GM20000 (cell line): ENCODE measurements at regions not wholly inside any gene's neighbourhood (a gene's known extent, or its start where the extent isn't known, plus 50 kb on each side); places are given as distances from the start of the nearest gene placed in this dataset.
"Not testable (repeated sequence)": the region's sequence is repeated elsewhere in the genome, so short reads cannot be mapped to it uniquely, and the experiment has no call there.

Source experiments
- DNase-seq: peaks from one replicate; pipeline ENCODE4 v3.0.0; 2012; ENCODE audit warnings: low spot score
- TF ChIP-seq, protein P1 (sequence below): IDR thresholded peaks from 2 replicates; pipeline ENCODE4 v1.5.1; 2012; ENCODE audit warnings: mild to moderate bottlenecking, control low read depth; ENCODE audit errors: extremely low read depth, missing control alignments

DNA sequence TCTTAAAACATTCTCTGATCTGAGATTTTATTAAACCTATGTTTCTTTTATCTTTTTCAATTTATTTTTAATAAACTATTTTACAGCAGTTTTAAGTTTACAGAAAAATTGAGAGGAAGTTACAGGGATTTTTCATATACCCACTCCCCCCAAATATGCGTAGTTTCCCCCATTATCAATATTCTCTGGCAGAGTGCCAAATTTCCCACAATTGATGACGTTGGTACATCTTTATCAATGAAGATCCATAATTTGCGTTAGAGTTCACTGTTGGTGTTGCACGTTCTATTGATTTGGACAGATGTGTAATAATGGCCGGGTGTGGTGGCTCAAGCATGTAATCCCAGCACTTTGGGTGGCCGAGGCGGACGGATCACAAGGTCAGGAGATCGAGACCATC lies 1063.0 kb upstream of the ATXN8OS start:
- no peak for DNase-seq

GRCh38 chr13:69040898-69041297 lies 1066.7 kb upstream of the ATXN8OS start:
- no peak for DNase-seq
- TF ChIP-seq, protein P1, sequence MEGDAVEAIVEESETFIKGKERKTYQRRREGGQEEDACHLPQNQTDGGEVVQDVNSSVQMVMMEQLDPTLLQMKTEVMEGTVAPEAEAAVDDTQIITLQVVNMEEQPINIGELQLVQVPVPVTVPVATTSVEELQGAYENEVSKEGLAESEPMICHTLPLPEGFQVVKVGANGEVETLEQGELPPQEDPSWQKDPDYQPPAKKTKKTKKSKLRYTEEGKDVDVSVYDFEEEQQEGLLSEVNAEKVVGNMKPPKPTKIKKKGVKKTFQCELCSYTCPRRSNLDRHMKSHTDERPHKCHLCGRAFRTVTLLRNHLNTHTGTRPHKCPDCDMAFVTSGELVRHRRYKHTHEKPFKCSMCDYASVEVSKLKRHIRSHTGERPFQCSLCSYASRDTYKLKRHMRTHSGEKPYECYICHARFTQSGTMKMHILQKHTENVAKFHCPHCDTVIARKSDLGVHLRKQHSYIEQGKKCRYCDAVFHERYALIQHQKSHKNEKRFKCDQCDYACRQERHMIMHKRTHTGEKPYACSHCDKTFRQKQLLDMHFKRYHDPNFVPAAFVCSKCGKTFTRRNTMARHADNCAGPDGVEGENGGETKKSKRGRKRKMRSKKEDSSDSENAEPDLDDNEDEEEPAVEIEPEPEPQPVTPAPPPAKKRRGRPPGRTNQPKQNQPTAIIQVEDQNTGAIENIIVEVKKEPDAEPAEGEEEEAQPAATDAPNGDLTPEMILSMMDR = no peak

More for the DNA sequence above, 1063.0 kb upstream of the ATXN8OS start:
- TF ChIP-seq, protein P1 = no peak

GRCh38 chr13:69035771-69036170 lies 1071.9 kb upstream of the ATXN8OS start:
- DNase-seq = no peak
- TF ChIP-seq, protein P1 = no peak

- TF ChIP-seq, protein P1 = no peak
- no peak for DNase-seq
Measured at GRCh38 chr13:69028936-69029335, 1078.7 kb upstream of the ATXN8OS start.

DNA sequence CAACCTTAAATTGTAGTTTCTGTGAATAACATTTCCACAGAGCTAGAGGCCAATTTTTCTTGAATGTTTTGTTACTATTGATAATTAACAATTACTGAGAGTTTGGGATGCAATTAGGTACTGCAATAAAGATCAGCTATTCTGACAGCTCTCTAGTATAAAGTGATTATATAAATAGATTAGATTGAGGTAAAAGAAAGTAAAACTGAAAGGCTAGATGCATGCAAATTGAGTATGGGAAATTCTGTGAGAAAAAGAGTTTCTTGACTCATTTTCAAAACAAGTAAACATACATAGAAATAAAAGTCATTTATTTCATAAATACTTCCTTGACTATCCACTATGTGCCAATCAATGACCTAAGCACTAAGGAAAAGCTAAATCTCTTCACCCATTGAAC lies 1087.5 kb upstream of the ATXN8OS start:
- TF ChIP-seq, protein P1 = no peak
- no peak for DNase-seq

DNA sequence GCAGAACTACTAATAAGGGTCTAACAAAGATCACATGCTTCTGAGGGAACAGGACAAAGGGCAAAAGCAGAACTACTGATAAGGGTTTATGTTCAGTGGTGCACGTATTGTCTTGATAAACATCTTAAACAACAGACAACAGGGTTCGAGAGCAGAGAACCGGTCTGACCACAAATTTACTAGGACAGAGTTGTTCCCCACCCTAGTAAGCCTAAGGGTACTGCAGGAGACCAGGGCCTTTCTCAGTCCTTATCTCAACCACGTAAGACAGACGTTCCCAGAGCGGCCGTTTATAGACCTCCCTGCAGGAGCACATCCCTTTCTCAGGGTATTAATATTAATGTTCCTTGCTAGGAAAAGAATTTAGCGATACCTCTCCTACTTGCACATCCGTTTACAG lies 1089.5 kb upstream of the ATXN8OS start:
- DNase-seq = not testable (repeated sequence)

DNA sequence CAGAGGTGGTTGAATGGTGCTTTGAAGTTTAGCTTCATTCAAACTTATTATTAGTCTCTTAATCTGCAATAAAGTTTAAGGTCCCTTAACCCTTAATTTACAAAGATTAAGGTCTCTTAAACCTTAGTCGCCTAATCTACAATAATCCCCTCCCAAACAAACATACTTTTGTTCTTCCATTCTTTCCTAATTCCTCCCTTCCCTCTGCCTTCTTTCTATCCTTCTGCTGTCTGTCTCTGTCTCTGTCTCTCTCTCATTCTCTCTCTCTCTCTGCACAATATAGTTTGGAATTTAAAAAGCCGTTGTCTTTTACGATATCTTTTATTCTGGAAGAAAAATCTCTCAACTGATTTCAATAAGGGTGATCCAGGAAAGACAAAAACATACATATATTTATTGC lies 1096.8 kb upstream of the ATXN8OS start:
- TF ChIP-seq, protein P1 = no peak
- DNase-seq = no peak

DNA sequence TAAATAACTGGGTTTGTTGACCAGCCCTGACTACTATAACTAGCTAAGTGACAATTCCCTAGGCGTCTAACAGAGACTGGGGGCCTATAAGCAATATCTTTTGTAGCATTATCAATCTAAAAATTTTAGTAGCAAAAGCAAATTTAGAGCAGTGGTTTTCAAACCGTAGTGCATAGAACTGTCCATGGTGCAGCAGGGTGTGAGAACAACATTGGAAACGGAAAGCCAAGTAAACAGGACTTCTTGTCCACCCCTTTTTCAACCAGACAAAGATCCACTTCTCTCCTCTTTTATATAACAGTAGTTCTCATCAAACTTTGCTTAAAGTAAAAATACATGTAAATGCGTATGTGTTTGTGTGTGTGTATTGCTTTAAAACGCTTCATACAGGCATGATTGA lies 1099.1 kb upstream of the ATXN8OS start:
- no peak for DNase-seq
- TF ChIP-seq, protein P1 = no peak
